Right lobe of liver (tissue), 6 donors: ENCODE measurements at regions not wholly inside any gene's neighbourhood (a gene's known extent, or its start where the extent isn't known, plus 50 kb on each side); places are given as distances from the start of the nearest gene placed in this dataset.

Experiments
- ATAC-seq, 4 donors: fragments of 200-7000 bp; cut with Tn5 transposase; one replicate each; pipeline ENCODE4 v1.9.1; 2020; ENCODE audit warnings: mild to moderate bottlenecking in 4 of 4, moderate library complexity in 4 of 4
- DNase-seq, 3 donors: peaks; one replicate each; pipeline ENCODE4 v3.0.0-alpha.2; 2020
- H3K27ac ChIP-seq, 3 donors: fragments of 200-600 bp; one replicate each; pipeline ENCODE4 v1.8.0; 2022
- H3K27me3 ChIP-seq, 2 donors: fragments of 200-600 bp; one replicate each; pipeline ENCODE4 v1.8.0; 2022
- H3K36me3 ChIP-seq, 4 donors: fragments of 200-600 bp; sonication (generic) in 1 of 4; one replicate each; pipeline versions ENCODE4 v1.5.1 to v1.8.0; 2017 to 2022; ENCODE audit warnings: control low read depth in 1 of 4
- H3K4me1 ChIP-seq, 4 donors: fragments of 200-600 bp; sonication (generic) in 1 of 4; one replicate each; pipeline versions ENCODE4 v1.5.1 to v1.8.0; 2017 to 2022; ENCODE audit warnings: control low read depth in 1 of 4
- H3K4me3 ChIP-seq, 3 donors: fragments of 200-600 bp; one replicate each; pipeline ENCODE4 v1.8.0; 2022
- H3K9me3 ChIP-seq, 4 donors: fragments of 200-600 bp; sonication (generic) in 1 of 4; one replicate each; pipeline versions ENCODE4 v1.5.1 to v1.8.0; 2017 to 2022; ENCODE audit warnings: control low read depth in 1 of 4
- CTCF ChIP-seq, 4 donors: fragments of 200-600 bp in 3 of 4; fragments of 450-650 bp in 1 of 4; IDR thresholded peaks; one replicate each; pipeline versions ENCODE4 v1.5.1 to v1.8.0; 2016 to 2022; ENCODE audit warnings: antibody characterized with exemption in 4 of 4, mild to moderate bottlenecking in 2 of 4
- POLR2A ChIP-seq: fragments of 450-650 bp; IDR thresholded peaks from one replicate; pipeline ENCODE4 v1.6.1; 2017; ENCODE audit warnings: antibody characterized with exemption, mild to moderate bottlenecking
- WGBS: methylation state at CpG from one replicate; pipeline ENCODE4 v1.1.6; 2018; ENCODE audit warnings: low coverage, low lambda C conversion rate; ENCODE audit not compliant: insufficient coverage; ENCODE audit errors: missing lambda C conversion rate; 5-methylcytosine and 5-hydroxymethylcytosine counted together
- intact Hi-C, 2 donors: fragments of 100-400 bp; cut with DNase I; formaldehyde crosslinking; loops; one replicate each; pipeline versions ENCODE4 v1.11.2 to v1.14.1; 2022
- donor health status: DM: no; HTN: yes; CAD: no.
- donor health status: DM: no; HTN: no; CAD: no.
- donor health status: DM: no; HTN: no; CAD: no.
- donor health status: DM: no; HTN: yes; CAD: no.
- donor health status: DM: no; HTN: yes; CAD: no.

- no peaks in the 10 kb centered on the region for H3K9me3 ChIP-seq
- no peaks in the 10 kb centered on the region for H3K4me1 ChIP-seq
- ATAC-seq (no peak), DNase-seq (no peak)
- H3K4me3 ChIP-seq, result no peak overlapping the region
- no peak overlapping the region for H3K27ac ChIP-seq
- H3K36me3 ChIP-seq, result no peaks in the 10 kb centered on the region
- no peaks in the 10 kb centered on the region for H3K27me3 ChIP-seq
- TF ChIP-seq CTCF (IDR thresholded peaks at IDR 0.05), result no peak
- no peak for TF ChIP-seq POLR2A
- intact Hi-C loops, result no loop called here
These were observed 191.2 kb upstream of the ZEB2 start for GRCh38 chr2:144711084-144711483.

GRCh38 chr2:144708626-144709025, 188.7 kb upstream of the ZEB2 start:
- H3K36me3 ChIP-seq, result no peaks in the 10 kb centered on the region
- no peaks in the 10 kb centered on the region for H3K4me1 ChIP-seq
- intact Hi-C loops, result no loop called here
- no peaks in the 10 kb centered on the region for H3K27me3 ChIP-seq
- no peaks in the 10 kb centered on the region for H3K9me3 ChIP-seq
- H3K27ac ChIP-seq, result no peak overlapping the region
- DNase-seq (no peak), ATAC-seq (no peak)
- TF ChIP-seq CTCF (IDR thresholded peaks at IDR 0.05), result no peak
- no peak for TF ChIP-seq POLR2A
- 41% methylated on average over 2 of the region's 2 CpGs for WGBS
- H3K4me3 ChIP-seq, result no peak overlapping the region

DNA sequence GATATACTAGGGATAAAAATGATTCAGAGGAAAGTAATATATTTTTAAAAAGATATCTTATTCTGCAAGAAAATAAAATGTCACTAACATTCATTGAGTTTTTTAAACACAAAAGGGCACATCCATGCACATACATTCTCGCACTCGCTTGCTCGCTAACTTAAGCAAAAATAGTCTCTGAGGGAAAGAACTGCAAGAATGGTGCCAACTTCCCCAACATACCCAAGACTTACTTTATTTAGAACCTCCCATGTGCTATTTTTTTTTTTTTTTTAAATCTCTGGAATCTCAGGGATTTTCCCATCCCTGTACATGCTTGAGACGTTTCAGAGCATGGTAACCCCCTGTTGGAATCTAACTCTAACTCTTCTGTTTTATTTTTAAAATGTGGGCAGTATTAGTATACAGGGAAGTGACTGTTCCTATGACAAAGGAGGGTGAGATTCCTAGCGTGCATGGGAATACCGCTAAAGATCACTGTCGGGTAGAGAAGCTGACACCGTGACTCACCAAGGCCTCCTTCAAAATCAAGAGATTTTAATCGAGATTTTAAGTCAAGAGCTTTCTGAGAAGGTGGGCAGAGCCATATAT, 187.9 kb upstream of the ZEB2 start:
- H3K9me3 ChIP-seq, result no peaks in the 10 kb centered on the region
- intact Hi-C loops, result no loop called here
- DNase-seq (no peak), ATAC-seq (no peak)
- no peak for TF ChIP-seq CTCF (IDR thresholded peaks at IDR 0.05)
- TF ChIP-seq POLR2A, result no peak
- no peaks in the 10 kb centered on the region for H3K36me3 ChIP-seq
- no peaks in the 10 kb centered on the region for H3K27me3 ChIP-seq
- no peak overlapping the region for H3K27ac ChIP-seq
- 60% methylated on average over 9 of the region's 9 CpGs for WGBS
- no peak overlapping the region for H3K4me3 ChIP-seq
- no peaks in the 10 kb centered on the region for H3K4me1 ChIP-seq

DNA sequence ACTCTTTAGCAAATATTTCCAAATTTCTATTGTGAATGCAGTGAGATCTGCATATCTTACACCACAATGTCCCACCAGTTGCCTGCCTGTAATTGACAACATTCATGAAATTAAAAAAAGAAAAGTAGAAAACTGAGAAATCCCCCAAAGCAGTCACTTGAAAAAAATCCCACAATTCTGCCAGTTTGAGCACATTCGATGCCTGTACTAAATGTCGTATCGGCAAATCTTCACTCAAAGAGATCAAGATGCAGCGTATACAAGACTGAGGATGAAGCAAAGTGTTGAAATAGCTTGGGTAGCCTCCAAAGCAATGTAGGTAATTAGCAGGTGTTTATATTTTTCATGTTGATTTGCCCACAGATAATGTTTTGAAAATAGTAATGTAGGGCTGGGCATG, 186.7 kb upstream of the ZEB2 start:
- TF ChIP-seq POLR2A (no peak), CTCF (IDR thresholded peaks at IDR 0.05) (no peak)
- WGBS, result 77% methylated on average over 4 of the region's 4 CpGs
- Histone ChIP-seq H3K27ac (no peak overlapping the region), H3K9me3 (no peaks in the 10 kb centered on the region), H3K36me3 (no peaks in the 10 kb centered on the region), H3K4me1 (no peaks in the 10 kb centered on the region), H3K4me3 (no peak overlapping the region), H3K27me3 (no peaks in the 10 kb centered on the region)
- DNase-seq (no peak), ATAC-seq (no peak)
- intact Hi-C loops, result no loop called here
